GM19455 (cell line): ENCODE measurements at regions not wholly inside any gene's neighbourhood (a gene's known extent, or its start where the extent isn't known, plus 50 kb on each side); places are given as distances from the start of the nearest gene placed in this dataset.

Experiments
- ATAC-seq: cut with Tn5 transposase; IDR thresholded peaks from one replicate; pipeline ENCODE4 v1.9.1; 2021; ENCODE audit not compliant: unreplicated experiment

- ATAC-seq = no peak
These were observed 260.5 kb downstream of the CCDC85A start for GRCh38 chr2:56444339-56444738.

GRCh38 chr2:56448403-56449001 lies 264.7 kb downstream of the CCDC85A start:
- no peak for ATAC-seq

- no peak for ATAC-seq
These were observed 265.2 kb downstream of the CCDC85A start for GRCh38 chr2:56449002-56449431.

- ATAC-seq = no peak
These were observed 265.7 kb downstream of the CCDC85A start for GRCh38 chr2:56449449-56449860.

- no peak for ATAC-seq
These were observed 266.3 kb downstream of the CCDC85A start for GRCh38 chr2:56450047-56450446.

DNA sequence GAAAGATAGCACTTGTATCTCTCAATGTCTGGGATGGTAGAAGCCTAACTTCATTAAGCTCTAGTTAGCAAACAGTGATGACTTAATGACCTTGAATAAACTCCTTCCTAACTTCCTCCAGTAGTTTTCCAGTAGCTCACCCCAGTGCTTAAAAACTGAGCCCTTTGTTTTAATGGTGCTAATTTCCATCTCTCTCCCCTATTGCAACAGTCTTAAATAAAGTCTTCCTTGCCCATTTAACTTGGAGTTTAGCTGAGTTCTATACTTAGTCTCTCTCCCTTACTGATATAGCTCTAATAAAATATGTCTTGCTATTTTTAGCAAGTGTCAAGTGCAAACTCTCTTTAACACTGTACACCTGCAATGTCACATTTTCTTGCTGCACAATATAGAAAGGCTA lies 267.0 kb downstream of the CCDC85A start:
- no peak for ATAC-seq

DNA sequence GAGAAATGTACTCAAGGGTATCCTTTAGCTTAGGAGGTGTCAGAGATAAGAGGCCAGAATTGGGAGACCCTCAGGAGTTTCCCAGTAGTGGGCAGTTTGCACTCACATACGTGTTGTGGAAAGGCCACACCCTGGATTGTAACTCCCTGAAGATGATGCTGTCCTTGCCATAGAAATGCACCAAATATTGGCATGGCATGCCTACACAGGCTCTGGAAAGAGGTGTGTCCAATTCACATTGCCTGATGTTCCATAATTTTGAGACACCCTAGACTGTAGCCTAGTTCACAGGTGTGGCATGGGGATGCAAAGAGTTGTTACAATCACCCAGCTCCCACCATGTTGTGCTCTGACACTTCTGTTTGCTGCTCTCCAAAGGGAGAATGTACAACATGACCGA lies 271.9 kb downstream of the CCDC85A start:
- no peak for ATAC-seq

GRCh38 chr2:56456791-56457190 lies 273.0 kb downstream of the CCDC85A start:
- no peak for ATAC-seq

DNA sequence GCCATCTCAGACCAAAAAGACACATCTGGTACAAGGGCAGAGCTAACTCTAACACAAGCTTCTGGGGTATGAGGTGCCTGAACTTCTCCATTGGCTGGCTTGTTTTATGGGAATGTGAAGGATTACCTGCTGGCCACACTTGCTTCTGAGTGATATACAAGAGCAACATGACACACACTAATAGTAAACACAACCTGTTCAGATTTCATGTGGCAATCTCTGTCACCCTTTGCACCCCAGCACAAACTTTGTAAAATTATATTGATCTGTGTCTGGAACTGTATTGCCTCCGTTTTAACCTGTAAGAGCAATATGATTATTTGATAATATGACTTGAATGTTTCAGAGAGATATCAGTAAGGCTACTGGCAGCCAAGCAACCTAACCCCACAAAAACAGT lies 276.7 kb downstream of the CCDC85A start:
- no peak for ATAC-seq

DNA sequence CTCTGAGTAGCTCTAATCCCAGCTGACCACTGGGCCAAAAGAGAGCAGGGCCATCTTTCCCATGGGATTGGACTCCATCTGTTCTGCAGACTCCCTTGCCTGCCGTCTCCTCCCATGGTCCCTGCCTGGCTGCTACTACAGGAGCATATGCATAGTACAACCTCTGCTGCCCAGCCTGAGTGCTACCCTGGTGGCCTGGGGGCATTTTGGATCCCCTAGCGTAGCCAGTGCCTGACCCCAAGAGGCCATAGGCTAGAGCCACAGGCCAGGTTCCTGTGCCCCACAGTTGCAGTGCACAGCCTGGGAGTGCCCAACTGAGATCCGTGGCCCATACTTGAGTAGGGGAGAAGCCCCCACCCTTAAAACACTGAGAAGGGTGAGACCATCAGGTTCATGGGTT lies 280.3 kb downstream of the CCDC85A start:
- no peak for ATAC-seq

- no peak for ATAC-seq
These were observed 280.8 kb downstream of the CCDC85A start for GRCh38 chr2:56464613-56465012.

- no peak for ATAC-seq
These were observed 281.7 kb downstream of the CCDC85A start for GRCh38 chr2:56465491-56465890.

DNA sequence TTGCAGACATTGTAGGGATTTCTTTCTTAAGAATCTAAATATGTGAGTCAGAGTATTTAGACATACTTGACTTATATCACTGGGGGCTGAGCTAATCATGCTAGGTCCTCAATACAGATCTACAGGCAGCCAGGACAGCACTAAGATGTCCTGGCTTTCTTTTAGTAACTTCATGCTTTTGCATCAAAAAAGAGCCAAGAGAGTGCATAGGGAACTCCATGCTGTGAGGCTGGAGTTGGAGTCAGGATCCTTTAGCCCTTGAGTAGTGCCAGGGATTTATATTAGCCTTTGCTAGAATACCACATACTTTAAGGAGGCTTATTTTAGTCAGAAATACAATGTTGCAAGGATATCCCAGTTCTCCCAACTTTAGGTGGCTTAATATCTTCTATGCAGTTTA lies 289.7 kb downstream of the CCDC85A start:
- no peak for ATAC-seq

- no peak for ATAC-seq
These were observed 290.8 kb downstream of the CCDC85A start for GRCh38 chr2:56474412-56475158.

- ATAC-seq = no peak
These were observed 291.4 kb downstream of the CCDC85A start for GRCh38 chr2:56475191-56475590.

GRCh38 chr2:56476509-56477071 lies 292.8 kb downstream of the CCDC85A start:
- ATAC-seq = no peak

DNA sequence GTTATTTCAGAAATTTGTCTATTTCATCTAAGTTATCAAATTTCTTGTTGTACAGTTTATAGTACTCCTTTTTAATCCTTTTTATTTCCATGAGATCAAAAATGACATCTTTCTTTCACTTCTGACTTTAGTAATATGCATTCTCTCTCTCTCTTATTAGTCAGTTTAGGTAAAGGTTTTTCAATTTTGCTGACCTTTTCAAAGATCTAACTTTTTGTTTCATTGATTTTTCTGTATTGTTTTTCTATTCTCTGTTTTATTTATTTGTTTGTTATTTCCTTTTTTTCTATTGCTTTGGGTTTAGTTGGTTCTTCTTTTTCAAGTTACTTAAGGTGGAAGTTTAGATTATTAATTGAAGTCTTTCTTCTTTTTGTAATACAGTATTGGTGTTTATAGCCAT lies 294.2 kb downstream of the CCDC85A start:
- no peak for ATAC-seq

DNA sequence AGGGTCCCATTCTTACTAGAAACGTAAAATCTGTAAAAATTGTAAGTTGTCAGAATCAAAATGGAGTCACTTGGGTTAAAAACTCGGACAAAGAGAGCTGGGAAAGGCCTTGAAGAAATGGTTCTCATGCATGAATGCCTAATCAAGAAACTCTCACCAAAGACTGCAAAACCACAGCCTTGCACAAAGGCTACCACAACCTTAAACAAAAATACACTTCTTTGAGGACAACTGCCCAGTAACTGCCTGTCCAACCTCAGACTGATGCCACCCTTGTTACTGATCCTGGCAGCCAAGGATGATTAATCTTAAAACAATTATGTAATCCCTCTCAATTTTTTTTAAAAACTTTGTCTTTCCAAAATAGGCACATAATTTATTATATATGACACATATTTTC lies 299.3 kb downstream of the CCDC85A start:
- ATAC-seq = no peak

DNA sequence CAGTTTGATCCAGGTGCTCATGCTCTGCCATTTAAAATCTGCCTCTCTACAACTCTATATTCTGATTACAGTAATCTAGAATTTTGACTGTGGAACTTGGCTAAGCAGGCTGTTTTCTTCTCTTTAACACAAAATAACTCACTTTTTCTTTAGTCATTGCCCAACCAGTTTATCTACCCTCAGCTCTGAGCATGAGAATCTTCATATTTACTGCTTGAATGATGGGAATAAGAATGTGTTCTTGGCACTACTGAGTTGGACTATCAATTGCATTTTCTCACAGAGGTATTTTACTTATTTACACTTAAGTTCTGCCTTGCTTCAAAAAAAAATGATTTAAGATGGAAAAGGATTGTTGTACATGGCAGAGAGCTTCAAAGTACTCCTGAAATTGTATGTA lies 301.1 kb downstream of the CCDC85A start:
- no peak for ATAC-seq

- ATAC-seq = no peak
These were observed 316.5 kb downstream of the CCDC85A start for GRCh38 chr2:56500317-56500716.

- ATAC-seq = no peak
These were observed 318.8 kb downstream of the CCDC85A start for GRCh38 chr2:56502616-56503015.

DNA sequence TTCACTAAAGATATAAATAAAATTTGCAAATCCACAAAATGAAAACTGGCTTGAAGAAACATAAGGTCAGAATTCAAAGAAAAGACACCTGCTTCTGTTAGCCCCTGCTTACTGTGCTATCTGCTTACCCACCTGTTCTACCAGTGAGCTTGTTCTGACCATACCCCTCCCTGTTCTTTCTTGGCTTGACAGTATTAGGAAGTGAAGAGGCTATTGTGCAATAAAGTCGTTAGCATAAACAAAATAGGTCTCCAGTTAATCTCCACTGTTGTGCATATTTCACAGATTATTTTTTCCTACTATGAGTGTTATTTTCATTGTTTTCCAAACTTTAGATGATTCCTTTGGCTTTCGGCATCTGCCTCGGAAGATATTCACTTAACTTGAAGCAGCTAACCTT lies 322.1 kb downstream of the CCDC85A start:
- ATAC-seq = no peak
